ENCODE measurements at regions not wholly inside any gene's neighbourhood (a gene's known extent, or its start where the extent isn't known, plus 50 kb on each side); places are given as distances from the start of the nearest gene placed in this dataset.

- TF ChIP-seq CTCF (IDR thresholded peaks at IDR 0.05) (no peak), POLR2A (IDR thresholded peaks at IDR 0.05) (no peak), POLR2AphosphoS5 (IDR thresholded peaks at IDR 0.05) (no peak)
These were observed 167.1 kb upstream of the KIAA1217 start for GRCh38 chr10:24041834-24042233.
